K562 (cell line): ENCODE measurements at regions not wholly inside any gene's neighbourhood (a gene's known extent, or its start where the extent isn't known, plus 50 kb on each side); places are given as distances from the start of the nearest gene placed in this dataset.

Experiments
- ATAC-seq: fragments of 200-7000 bp; cut with Tn5 transposase; 3 replicates; pipeline ENCODE4 v1.9.1; 2020; ENCODE audit warnings: moderate library complexity
- BruUV-seq: library from RNA; stranded (reverse); fragments of 400-500 nt; replicated peaks from 2 replicates; lab custom pipeline; 2021; lab: Mats Ljungman, UMichigan
- CTCF ChIA-PET: fragments of 300-600 bp; formaldehyde crosslinking; extraction: SDS; loops from one replicate; lab custom pipeline; 2021; ENCODE audit warnings: low intra/inter-chr PET ratio; lab: Yijun Ruan, JAX
- POLR2A ChIA-PET: fragments of 300-600, 350-650 bp; sonication (Branson Sonifier 250); formaldehyde crosslinking; extraction: SDS; loops from one replicate; lab custom pipeline; 2021; ENCODE audit warnings: antibody characterized with exemption, inconsistent platforms; lab: Yijun Ruan, JAX
- DNase-seq, 4 experiments: peaks; one replicate each; pipeline versions ENCODE4 v3.0.0 to v3.0.0-alpha.2; 2011 to 2018; ENCODE audit warnings: low spot score in 3 of 4, mixed read lengths in 3 of 4; ENCODE audit errors: extremely low read depth in 1 of 4
- FAIRE-seq: peaks from 2 replicates; lab custom pipeline; 2011; peaks lifted over from hg19 to GRCh38; lab: Jason Lieb, UNC
- H2AFZ ChIP-seq: 2 replicates; pipeline ENCODE4 v1.6.0; 2011; ENCODE audit warnings: low read depth, low read length, control low read depth, inconsistent platforms
- H3K27ac ChIP-seq: fragments of 200-600 bp; 3 replicates; pipeline ENCODE4 v1.8.0; 2011; ENCODE audit warnings: low read depth, mild to moderate bottlenecking, control low read depth, inconsistent platforms, low read length, moderate library complexity, mixed read lengths; ENCODE audit errors: extremely low read depth
- H3K27me3 ChIP-seq, 2 experiments: fragments of 300-600 bp in 1 of 2; 2 replicates in 1 of 2; 3 replicates in 1 of 2; pipeline versions ENCODE4 v1.6.0 to v1.8.0; 2011; ENCODE audit warnings: inconsistent platforms in 2 of 2, low read length in 2 of 2, mild to moderate bottlenecking in 1 of 2, mixed read lengths in 1 of 2, moderate library complexity in 1 of 2; ENCODE audit not compliant: control insufficient read depth in 2 of 2, insufficient read depth in 2 of 2
- H3K36me3 ChIP-seq: fragments of 300-600 bp; 3 replicates; pipeline ENCODE4 v1.8.0; 2011; ENCODE audit warnings: mild to moderate bottlenecking, low read length, inconsistent platforms; ENCODE audit not compliant: control insufficient read depth, insufficient read depth
- H3K4me1 ChIP-seq, 2 experiments: fragments of 200-600 bp in 1 of 2; replicated peaks in 1 of 2; 2 replicates in 1 of 2; 3 replicates in 1 of 2; pipeline versions ENCODE4 v1.5.1 to v1.8.0; 2011; ENCODE audit warnings: inconsistent platforms in 2 of 2, low read length in 2 of 2, mild to moderate bottlenecking in 1 of 2, mixed read lengths in 1 of 2, moderate library complexity in 1 of 2; ENCODE audit not compliant: control insufficient read depth in 2 of 2, insufficient read depth in 2 of 2
- H3K4me2 ChIP-seq: 2 replicates; pipeline ENCODE4 v1.6.1; 2011; ENCODE audit warnings: low read length, control low read depth, inconsistent platforms, mixed read lengths; ENCODE audit not compliant: insufficient read depth
- H3K4me3 ChIP-seq: fragments of 200-600 bp; sonication (generic), shearing (Covaris generic); 2 replicates; pipeline ENCODE4 v1.5.1; 2016; ENCODE audit warnings: control low read depth, inconsistent platforms
- H3K79me2 ChIP-seq: fragments of 200-600 bp; 3 replicates; pipeline ENCODE4 v1.8.0; 2011; ENCODE audit warnings: low read length, inconsistent platforms; ENCODE audit not compliant: control insufficient read depth, insufficient read depth
- H3K9ac ChIP-seq, 2 experiments: 2 replicates each; pipeline versions ENCODE4 v1.6.0 to v1.6.1; 2011; ENCODE audit warnings: low read depth in 2 of 2, low read length in 2 of 2, control low read depth in 1 of 2, inconsistent platforms in 1 of 2, mild to moderate bottlenecking in 1 of 2, mixed read lengths in 1 of 2; ENCODE audit not compliant: insufficient read depth in 1 of 2
- H3K9me1 ChIP-seq: one replicate; pipeline ENCODE4 v1.6.0; 2011; ENCODE audit warnings: inconsistent platforms, mild to moderate bottlenecking, low read length, moderate library complexity; ENCODE audit not compliant: control insufficient read depth, insufficient read depth
- H3K9me3 ChIP-seq: replicated peaks from 2 replicates; pipeline ENCODE4 v1.5.1; 2011; ENCODE audit warnings: low read depth, low read length, inconsistent platforms; ENCODE audit not compliant: control insufficient read depth, insufficient read depth
- H4K20me1 ChIP-seq: replicated peaks from 2 replicates; pipeline ENCODE4 v1.6.1; 2011; ENCODE audit warnings: low read length, inconsistent platforms, mixed read lengths; ENCODE audit not compliant: control insufficient read depth, insufficient read depth
- BACH1 ChIP-seq: fragments of 200-800 bp; sonication (Bioruptor generic); IDR thresholded peaks from 2 replicates; pipeline ENCODE4 v1.6.1; 2016; ENCODE audit warnings: missing genetic modification characterization, missing compliant biosample characterization
- BHLHE40 ChIP-seq: IDR thresholded peaks from 2 replicates; pipeline ENCODE4 v1.6.1; 2011; ENCODE audit warnings: low read length, improper control_type of control experiment
- BRF1 ChIP-seq: IDR thresholded peaks from 3 replicates; pipeline ENCODE4 v1.6.1; 2011; ENCODE audit warnings: borderline replicate concordance, mild to moderate bottlenecking; ENCODE audit not compliant: insufficient read length; ENCODE audit errors: extremely low read depth
- EHMT2 ChIP-seq: fragments of 450-650 bp; IDR thresholded peaks from 2 replicates; pipeline ENCODE4 v1.6.1; 2018; ENCODE audit warnings: antibody characterized with exemption
- ETV1 ChIP-seq: fragments of 450-650 bp; conservative IDR thresholded peaks from 2 replicates; pipeline ENCODE4 v1.6.1; 2016; ENCODE audit warnings: missing genetic modification characterization, control low read depth, low read depth, missing compliant biosample characterization
- GABPA ChIP-seq: fragments of 200-800 bp; sonication (Bioruptor generic); conservative IDR thresholded peaks from 2 replicates; pipeline ENCODE4 v1.6.1; 2016; ENCODE audit warnings: low read depth, missing genetic modification characterization, missing compliant biosample characterization
- GABPB1 ChIP-seq: sonication (generic); formaldehyde crosslinking; IDR thresholded peaks from 2 replicates; pipeline ENCODE4 v1.8.0; 2022; ENCODE audit warnings: mild to moderate bottlenecking, missing genetic modification reagents
- KLF13 ChIP-seq: fragments of 450-650 bp; IDR thresholded peaks from 2 replicates; pipeline ENCODE4 v1.6.1; 2016; ENCODE audit warnings: missing genetic modification characterization, low read depth, mild to moderate bottlenecking, missing compliant biosample characterization, moderate library complexity, borderline replicate concordance
- L3MBTL2 ChIP-seq: fragments of 450-650 bp; IDR thresholded peaks from 2 replicates; pipeline ENCODE4 v1.6.1; 2016; ENCODE audit warnings: mild to moderate bottlenecking, moderate library complexity
- MYC ChIP-seq, 2 experiments: fragments of 250-450 bp in 1 of 2; sonication (Bioruptor Pico) in 1 of 2; IDR thresholded peaks; 2 replicates each; pipeline versions ENCODE4 v1.5.1 to v1.6.1; 2012 to 2021; ENCODE audit warnings: low read depth in 2 of 2, borderline replicate concordance in 1 of 2, improper control_type of control experiment in 1 of 2, low read length in 1 of 2, mild to moderate bottlenecking in 1 of 2, moderate library complexity in 1 of 2
- NFYB ChIP-seq: IDR thresholded peaks from 2 replicates; pipeline ENCODE4 v1.6.1; 2011; ENCODE audit warnings: mild to moderate bottlenecking, moderate library complexity; ENCODE audit not compliant: insufficient read length; ENCODE audit errors: extremely low read depth
- RAD51 ChIP-seq: fragments of 450-650 bp; IDR thresholded peaks from 2 replicates; pipeline ENCODE4 v1.7.1; 2016; ENCODE audit warnings: low read depth, mild to moderate bottlenecking, borderline replicate concordance
- SMAD4 ChIP-seq: fragments of 250-450 bp; sonication (Bioruptor Pico); conservative IDR thresholded peaks from 2 replicates; pipeline ENCODE4 v1.8.0; 2021; ENCODE audit warnings: inconsistent platforms, mild to moderate bottlenecking, moderate library complexity
- TEAD2 ChIP-seq: fragments of 450-650 bp; IDR thresholded peaks from 2 replicates; pipeline ENCODE4 v1.6.1; 2016; ENCODE audit warnings: missing genetic modification characterization, control low read depth, missing compliant biosample characterization
- USF1 ChIP-seq: sonication (generic); formaldehyde crosslinking; IDR thresholded peaks from 2 replicates; pipeline ENCODE4 v1.9.0; 2022; ENCODE audit warnings: mild to moderate bottlenecking, missing genetic modification reagents
- ZBTB1 ChIP-seq: sonication (generic); formaldehyde crosslinking; IDR thresholded peaks from 2 replicates; pipeline ENCODE4 v1.8.1; 2023; ENCODE audit warnings: missing genetic modification reagents, low read depth, mild to moderate bottlenecking, borderline replicate concordance
- ZNF41 ChIP-seq: fragments of 250-450 bp; sonication (Bioruptor Pico); conservative IDR thresholded peaks from 2 replicates; pipeline ENCODE4 v1.4.0; 2020; ENCODE audit warnings: mild to moderate bottlenecking
- ZNF717 ChIP-seq: fragments of 250-450 bp; sonication (Bioruptor Pico); IDR thresholded peaks from 2 replicates; pipeline ENCODE4 v1.5.0; 2021
- WGBS: fragments of 100-300 bp; shearing (Covaris generic); methylation state at CpG from one replicate; pipeline ENCODE4 v1.1.6; 2016; ENCODE audit warnings: low coverage, mixed read lengths; ENCODE audit not compliant: insufficient coverage; ENCODE audit errors: missing lambda C conversion rate; 5-methylcytosine and 5-hydroxymethylcytosine counted together
- in situ Hi-C: fragments of 300-500 bp; cut with MboI; formaldehyde crosslinking; loops from 4 replicates; pipeline ENCODE4 v1.15.0; 2018; ENCODE audit warnings: inconsistent platforms, mixed read lengths
- intact Hi-C: fragments of 100-400 bp; cut with micrococcal nuclease; formaldehyde crosslinking; loops from 2 replicates; pipeline ENCODE4 v1.14.2; 2022
- TF ChIP-seq, protein P1 (sequence below): sonication (generic); formaldehyde crosslinking; IDR thresholded peaks from 2 replicates; pipeline ENCODE4 v1.5.0; 2020; ENCODE audit warnings: missing genetic modification reagents

GRCh38 chr17:34852614-34853013 is 108.6 kb downstream of the CCT6B start:
- Histone ChIP-seq H3K36me3 (no peaks in the 10 kb centered on the region), H3K9me3 (no peaks in the 10 kb centered on the region), H3K4me1 (no peaks in the 10 kb centered on the region; a peak in 1 of 5 replicates), H2AFZ (peak overlapping the region; percentile 75), H3K9me1 (no peaks in the 10 kb centered on the region), H3K4me3 (no peak overlapping the region), H3K27ac (no peak overlapping the region), H3K4me2 (no peak overlapping the region; the same call in 1 of the 2 replicates), H3K9ac (no peak overlapping the region), H3K27me3 (peaks cover 0 to 5% of the 10 kb centered on the region in 2 experiments; a peak in 1 of 5 replicates), H3K79me2 (no peaks in the 10 kb centered on the region), H4K20me1 (no peaks in the 10 kb centered on the region)
- CTCF ChIA-PET: no interaction called here
- POLR2A ChIA-PET: interaction anchor here (1.0 to 1.2 kb wide), 3 partner anchors 21 to 130 kb away, joined by 3 to 4 read pairs (median 3); no protein-coding TSS in a partner anchor
- peak; percentile 66 for FAIRE-seq
- intact Hi-C loops (no loop called here), in situ Hi-C loops (no loop called here)
- peak; percentile 91 for ATAC-seq
- BruUV-seq: no TSS peak
- 5% methylated on average over 5 of the region's 5 CpGs for WGBS
- DNase-seq: peak; percentile 51 to 62 (median 56)
- TF ChIP-seq SMAD4 (CRISPR knock-in tag): 0 out of 2 replicates have a peak, but pooled peaks have one; percentile 19
- peak; percentile 87 for TF ChIP-seq USF1 (CRISPR knock-in tag)
- peak; percentile 46; the same call in 1 of the 2 replicates for TF ChIP-seq GABPB1 (CRISPR knock-in tag)
- TF ChIP-seq RAD51: peak; percentile 98
- peak; percentile 63 for TF ChIP-seq MYC (IDR thresholded peaks at IDR 0.05; ENCODE audit: low read depth, low read length)
- TF ChIP-seq MYC (CRISPR knock-in tag; IDR thresholded peaks at IDR 0.05; ENCODE audit: borderline replicate concordance, low read depth): 0 out of 2 replicates have a peak, but pooled peaks have one; percentile 17
- peak; percentile 72 for TF ChIP-seq GABPA
- TF ChIP-seq NFYB: peak; percentile 20
- TF ChIP-seq BACH1 (tag): no peak
- no peak for TF ChIP-seq ZNF41 (CRISPR knock-in tag)
- no peak for TF ChIP-seq KLF13
- no peak for TF ChIP-seq TEAD2
- no peak for TF ChIP-seq ZNF717
- no peak for TF ChIP-seq BRF1
- TF ChIP-seq ZBTB1 (CRISPR knock-in tag): no peak
- peak; percentile 81 for TF ChIP-seq ETV1 (tag)
- TF ChIP-seq L3MBTL2: peak; percentile 78
- TF ChIP-seq BHLHE40: 0 out of 2 replicates have a peak, but pooled peaks have one; percentile 34
- peak; percentile 87; the same call in 1 of the 2 replicates for TF ChIP-seq EHMT2
- TF ChIP-seq, protein P1, sequence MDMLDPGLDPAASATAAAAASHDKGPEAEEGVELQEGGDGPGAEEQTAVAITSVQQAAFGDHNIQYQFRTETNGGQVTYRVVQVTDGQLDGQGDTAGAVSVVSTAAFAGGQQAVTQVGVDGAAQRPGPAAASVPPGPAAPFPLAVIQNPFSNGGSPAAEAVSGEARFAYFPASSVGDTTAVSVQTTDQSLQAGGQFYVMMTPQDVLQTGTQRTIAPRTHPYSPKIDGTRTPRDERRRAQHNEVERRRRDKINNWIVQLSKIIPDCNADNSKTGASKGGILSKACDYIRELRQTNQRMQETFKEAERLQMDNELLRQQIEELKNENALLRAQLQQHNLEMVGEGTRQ (CRISPR knock-in tag): peak; percentile 92
